RWPE2 (cell line): ENCODE measurements at regions not wholly inside any gene's neighbourhood (a gene's known extent, or its start where the extent isn't known, plus 50 kb on each side); places are given as distances from the start of the nearest gene placed in this dataset.

Source experiments
- ATAC-seq: fragments of 200-7000 bp; cut with Tn5 transposase; 3 replicates; pipeline ENCODE4 v1.9.1; 2021; ENCODE audit warnings: low read depth
- DNase-seq: peaks from one replicate; pipeline ENCODE4 v3.0.0-alpha.2; 2020; ENCODE audit warnings: low spot score
- H3K27ac ChIP-seq: fragments of 450-650 bp; 2 replicates; pipeline ENCODE4 v1.5.1; 2017; ENCODE audit warnings: mild to moderate bottlenecking; ENCODE audit not compliant: poor library complexity, severe bottlenecking
- H3K27me3 ChIP-seq: fragments of 250-450 bp; sonication (Bioruptor Pico); 2 replicates; pipeline ENCODE4 v1.5.1; 2021; ENCODE audit warnings: mild to moderate bottlenecking, moderate library complexity; ENCODE audit not compliant: insufficient read depth, poor library complexity, severe bottlenecking
- H3K36me3 ChIP-seq: fragments of 250-450 bp; sonication (Bioruptor Pico); 2 replicates; pipeline ENCODE4 v1.5.1; 2020; ENCODE audit warnings: low read depth, mild to moderate bottlenecking, moderate library complexity
- H3K4me1 ChIP-seq: fragments of 250-450 bp; sonication (Bioruptor Pico); 2 replicates; pipeline ENCODE4 v1.5.1; 2021; ENCODE audit warnings: mild to moderate bottlenecking, moderate library complexity; ENCODE audit not compliant: insufficient read depth, poor library complexity, severe bottlenecking
- H3K4me3 ChIP-seq: fragments of 250-450 bp; sonication (Bioruptor Pico); 2 replicates; pipeline ENCODE4 v1.5.1; 2021; ENCODE audit warnings: mild to moderate bottlenecking, moderate library complexity; ENCODE audit not compliant: severe bottlenecking
- H3K9me3 ChIP-seq: fragments of 250-450 bp; sonication (Bioruptor Pico); 2 replicates; pipeline ENCODE4 v1.5.1; 2021; ENCODE audit warnings: mild to moderate bottlenecking, moderate library complexity; ENCODE audit not compliant: severe bottlenecking
- TF ChIP-seq, protein P1 (sequence below): fragments of 450-650 bp; IDR thresholded peaks from one replicate; pipeline ENCODE4 v1.5.1; 2017; ENCODE audit warnings: mild to moderate bottlenecking, moderate library complexity; ENCODE audit not compliant: poor library complexity, severe bottlenecking

DNA sequence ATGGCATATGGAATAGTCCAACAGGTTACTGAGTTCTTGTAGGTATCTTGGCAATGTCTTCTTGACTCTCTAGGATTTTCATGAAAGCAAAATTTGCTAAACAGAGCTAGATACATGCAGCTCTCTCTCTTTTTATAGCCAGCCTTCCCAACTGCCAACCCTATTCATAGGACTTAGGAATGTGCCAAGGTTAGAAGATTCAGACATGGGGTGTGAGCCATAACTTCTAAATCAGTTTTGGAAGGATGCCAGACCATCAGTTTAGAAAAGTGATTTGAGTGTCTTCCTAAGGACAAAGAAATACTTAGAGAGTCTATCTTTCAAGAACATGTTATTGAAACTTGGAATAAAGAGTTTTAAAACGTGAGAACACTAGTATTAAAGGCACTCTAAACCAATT lies 619.5 kb upstream of the FANCL start:
- no peaks in the 10 kb centered on the region for H3K27me3 ChIP-seq
- H3K36me3 ChIP-seq, result no peaks in the 10 kb centered on the region
- DNase-seq, result no peak
- TF ChIP-seq, protein P1, sequence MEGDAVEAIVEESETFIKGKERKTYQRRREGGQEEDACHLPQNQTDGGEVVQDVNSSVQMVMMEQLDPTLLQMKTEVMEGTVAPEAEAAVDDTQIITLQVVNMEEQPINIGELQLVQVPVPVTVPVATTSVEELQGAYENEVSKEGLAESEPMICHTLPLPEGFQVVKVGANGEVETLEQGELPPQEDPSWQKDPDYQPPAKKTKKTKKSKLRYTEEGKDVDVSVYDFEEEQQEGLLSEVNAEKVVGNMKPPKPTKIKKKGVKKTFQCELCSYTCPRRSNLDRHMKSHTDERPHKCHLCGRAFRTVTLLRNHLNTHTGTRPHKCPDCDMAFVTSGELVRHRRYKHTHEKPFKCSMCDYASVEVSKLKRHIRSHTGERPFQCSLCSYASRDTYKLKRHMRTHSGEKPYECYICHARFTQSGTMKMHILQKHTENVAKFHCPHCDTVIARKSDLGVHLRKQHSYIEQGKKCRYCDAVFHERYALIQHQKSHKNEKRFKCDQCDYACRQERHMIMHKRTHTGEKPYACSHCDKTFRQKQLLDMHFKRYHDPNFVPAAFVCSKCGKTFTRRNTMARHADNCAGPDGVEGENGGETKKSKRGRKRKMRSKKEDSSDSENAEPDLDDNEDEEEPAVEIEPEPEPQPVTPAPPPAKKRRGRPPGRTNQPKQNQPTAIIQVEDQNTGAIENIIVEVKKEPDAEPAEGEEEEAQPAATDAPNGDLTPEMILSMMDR, result no peak
- no peak for ATAC-seq
- no peak overlapping the region for H3K27ac ChIP-seq
- no peaks in the 10 kb centered on the region for H3K9me3 ChIP-seq
- no peaks in the 10 kb centered on the region for H3K4me1 ChIP-seq
- no peak overlapping the region for H3K4me3 ChIP-seq

DNA sequence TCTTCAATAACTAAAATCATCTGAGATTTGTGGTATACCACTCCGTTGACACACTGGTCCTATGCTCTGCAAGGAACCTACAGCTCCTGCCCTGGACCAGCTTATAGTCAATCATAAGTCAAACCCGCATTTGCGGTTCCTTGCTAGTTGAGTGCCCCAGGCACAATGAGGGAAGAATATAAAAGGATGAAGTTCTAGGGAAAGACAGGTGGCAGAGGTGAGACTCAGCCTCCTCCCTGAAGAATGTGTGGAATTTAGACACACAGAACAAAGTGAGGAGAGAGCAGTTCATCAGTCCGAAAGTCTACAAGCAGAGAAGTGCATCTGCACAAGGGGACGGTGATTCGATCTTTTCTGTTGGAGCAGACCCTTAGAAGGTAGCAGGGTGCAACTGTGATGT lies 615.0 kb upstream of the FANCL start:
- H3K4me3 ChIP-seq, result no peak overlapping the region
- H3K27ac ChIP-seq, result no peak overlapping the region
- H3K4me1 ChIP-seq, result no peaks in the 10 kb centered on the region
- no peaks in the 10 kb centered on the region for H3K27me3 ChIP-seq
- no peak for DNase-seq
- no peaks in the 10 kb centered on the region for H3K9me3 ChIP-seq
- no peak for ATAC-seq
- H3K36me3 ChIP-seq, result no peaks in the 10 kb centered on the region
- TF ChIP-seq, protein P1, result no peak

DNA sequence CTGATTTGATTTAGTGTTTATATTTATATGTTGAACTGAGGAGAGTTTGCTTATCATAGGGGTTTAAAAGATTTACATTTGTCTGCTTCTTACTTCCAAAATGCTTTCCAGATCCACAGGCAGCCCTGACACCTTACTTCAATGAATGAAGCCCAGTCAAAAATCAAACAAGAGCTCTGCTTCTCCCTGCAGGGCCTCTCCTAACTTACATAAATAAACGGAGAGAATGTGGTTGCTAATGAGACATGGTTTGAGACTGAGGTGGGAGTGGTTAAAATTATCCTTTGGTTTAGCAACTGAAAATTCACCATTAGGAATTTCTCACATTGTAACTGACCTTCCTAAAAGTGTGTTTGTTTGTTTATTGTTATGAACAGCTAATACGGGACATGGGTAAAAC lies 612.3 kb upstream of the FANCL start:
- no peak overlapping the region for H3K4me3 ChIP-seq
- no peaks in the 10 kb centered on the region for H3K27me3 ChIP-seq
- H3K9me3 ChIP-seq, result no peaks in the 10 kb centered on the region
- no peak overlapping the region for H3K27ac ChIP-seq
- H3K36me3 ChIP-seq, result no peaks in the 10 kb centered on the region
- TF ChIP-seq, protein P1, result no peak
- no peaks in the 10 kb centered on the region for H3K4me1 ChIP-seq
- ATAC-seq (no peak), DNase-seq (no peak)

DNA sequence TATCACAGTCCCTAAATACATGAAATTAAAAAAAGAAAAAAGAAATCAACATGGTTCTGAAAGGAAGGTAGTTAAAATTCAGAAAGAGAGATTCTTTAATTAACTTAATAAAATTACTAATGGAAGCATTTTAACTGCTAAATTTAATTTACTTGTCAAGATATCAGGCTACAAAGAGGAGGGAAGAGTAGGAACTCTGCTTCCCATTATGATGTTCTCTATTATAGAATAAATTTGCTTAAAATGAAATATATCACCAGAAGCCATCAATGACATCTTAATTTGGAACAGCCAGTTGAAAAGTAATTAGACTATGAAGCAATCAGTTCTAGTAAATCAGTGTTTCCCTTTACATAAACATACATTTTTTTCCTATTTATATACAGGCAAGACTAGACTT lies 611.8 kb upstream of the FANCL start:
- TF ChIP-seq, protein P1, result no peak

DNA sequence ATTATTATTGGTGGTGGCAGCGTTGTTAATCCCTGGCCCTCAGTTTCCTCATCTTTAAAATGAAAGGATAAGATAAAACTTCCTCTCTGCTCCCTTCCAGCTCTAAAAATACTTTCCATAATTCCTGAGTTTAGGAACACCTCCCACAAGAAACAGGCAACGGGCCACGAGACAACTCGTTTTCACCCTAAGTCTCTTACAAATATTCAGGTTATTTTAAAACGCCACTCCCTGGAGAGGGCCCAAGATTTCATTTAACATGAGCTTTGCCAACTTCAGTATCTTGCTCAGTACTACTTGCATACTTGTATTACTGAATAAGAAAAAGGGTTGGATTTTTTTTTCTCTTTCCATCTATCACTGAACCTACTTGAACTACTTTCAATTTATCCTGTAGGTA lies 611.1 kb upstream of the FANCL start:
- DNase-seq, result no peak

More for the DNA sequence above, 611.8 kb upstream of the FANCL start:
- ATAC-seq (no peak), DNase-seq (no peak)
- H3K27me3 ChIP-seq, result no peaks in the 10 kb centered on the region
- no peaks in the 10 kb centered on the region for H3K9me3 ChIP-seq
- no peaks in the 10 kb centered on the region for H3K4me1 ChIP-seq
- H3K27ac ChIP-seq, result no peak overlapping the region
- no peak overlapping the region for H3K4me3 ChIP-seq
- H3K36me3 ChIP-seq, result no peaks in the 10 kb centered on the region

More for the DNA sequence above, 611.1 kb upstream of the FANCL start:
- H3K9me3 ChIP-seq, result no peaks in the 10 kb centered on the region
- H3K27me3 ChIP-seq, result no peaks in the 10 kb centered on the region
- TF ChIP-seq, protein P1, result no peak
- H3K27ac ChIP-seq, result no peak overlapping the region
- H3K4me1 ChIP-seq, result no peaks in the 10 kb centered on the region
- no peak for ATAC-seq
- no peaks in the 10 kb centered on the region for H3K36me3 ChIP-seq
- H3K4me3 ChIP-seq, result no peak overlapping the region
